ENCODE measurements at regions not wholly inside any gene's neighbourhood (a gene's known extent, or its start where the extent isn't known, plus 50 kb on each side); places are given as distances from the start of the nearest gene placed in this dataset.
"Not testable (repeated sequence)": the region's sequence is repeated elsewhere in the genome, so short reads cannot be mapped to it uniquely, and the experiment has no call there.

DNA sequence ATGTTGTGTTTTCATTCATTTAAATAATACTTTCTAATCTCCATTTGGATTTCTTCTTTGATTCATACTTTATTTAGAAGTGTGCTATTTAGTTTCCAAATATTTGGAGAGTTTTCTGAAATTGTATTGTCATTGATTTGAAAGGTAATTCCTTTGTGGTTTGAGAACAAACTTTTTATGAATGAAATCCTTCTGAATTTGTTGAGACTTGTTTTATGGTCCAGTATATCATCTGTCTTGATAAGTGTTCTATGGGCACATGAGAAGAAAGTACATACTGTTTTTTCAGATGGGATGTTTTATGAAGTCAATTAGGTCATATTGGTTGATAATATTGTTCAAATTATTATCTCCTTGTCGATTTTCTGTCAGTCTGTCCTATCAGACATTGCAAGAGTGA is 953.8 kb downstream of the NR2F1-AS1 start:
- H3K27me3 Mint-ChIP-seq = no peaks in the 10 kb centered on the region
- CTCF ChIA-PET = no interaction called here
- no peak for DNase-seq
- no peaks in the 10 kb centered on the region for H3K4me1 Mint-ChIP-seq
- H3K9me3 Mint-ChIP-seq = peaks cover 4% of the 10 kb centered on the region
- H3K36me3 Mint-ChIP-seq = no peaks in the 10 kb centered on the region
- no peak overlapping the region for H3K27ac Mint-ChIP-seq
- H3K4me3 Mint-ChIP-seq = no peak overlapping the region

DNA sequence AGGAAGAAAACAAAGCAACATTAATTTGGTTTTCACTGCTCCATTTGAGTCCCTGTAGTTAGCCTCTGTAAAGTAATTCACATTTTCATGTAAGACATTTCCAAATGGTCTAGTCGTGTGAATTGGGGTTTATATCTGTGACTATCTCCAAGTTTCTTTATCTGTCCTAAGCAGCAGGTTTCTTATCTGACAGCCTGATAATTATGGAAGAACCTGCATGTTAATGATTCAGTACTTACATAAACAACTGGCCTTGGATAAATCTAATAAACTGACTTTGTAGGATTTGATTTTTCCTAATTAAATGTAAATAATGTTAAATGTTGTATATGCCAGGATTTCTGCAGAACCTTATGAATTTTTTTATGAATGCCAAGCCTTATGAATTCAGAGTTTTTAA is 964.9 kb downstream of the NR2F1-AS1 start:
- Mint-ChIP-seq H3K36me3 (no peaks in the 10 kb centered on the region), H3K27me3 (no peaks in the 10 kb centered on the region), H3K27ac (no peak overlapping the region), H3K4me1 (no peaks in the 10 kb centered on the region), H3K4me3 (no peak overlapping the region), H3K9me3 (peaks cover 5% of the 10 kb centered on the region)
- no peak for DNase-seq
- CTCF ChIA-PET = no interaction called here

GRCh38 chr5:92613546-92613945 is 967.5 kb downstream of the NR2F1-AS1 start:
- CTCF ChIA-PET = no interaction called here

GRCh38 chr5:92610435-92610834 is 970.6 kb downstream of the NR2F1-AS1 start:
- H3K27me3 Mint-ChIP-seq, DNase-seq, H3K4me1 Mint-ChIP-seq, H3K36me3 Mint-ChIP-seq, CTCF ChIA-PET, H3K4me3 Mint-ChIP-seq, H3K9me3 Mint-ChIP-seq, H3K27ac Mint-ChIP-seq: not testable (repeated sequence)

More at GRCh38 chr5:92613546-92613945, 967.5 kb downstream of the NR2F1-AS1 start:
- no peak overlapping the region for H3K27ac Mint-ChIP-seq
- no peaks in the 10 kb centered on the region for H3K27me3 Mint-ChIP-seq
- no peaks in the 10 kb centered on the region for H3K36me3 Mint-ChIP-seq
- H3K9me3 Mint-ChIP-seq = peaks cover 1% of the 10 kb centered on the region
- no peak for DNase-seq
- H3K4me1 Mint-ChIP-seq = no peaks in the 10 kb centered on the region
- no peak overlapping the region for H3K4me3 Mint-ChIP-seq

DNA sequence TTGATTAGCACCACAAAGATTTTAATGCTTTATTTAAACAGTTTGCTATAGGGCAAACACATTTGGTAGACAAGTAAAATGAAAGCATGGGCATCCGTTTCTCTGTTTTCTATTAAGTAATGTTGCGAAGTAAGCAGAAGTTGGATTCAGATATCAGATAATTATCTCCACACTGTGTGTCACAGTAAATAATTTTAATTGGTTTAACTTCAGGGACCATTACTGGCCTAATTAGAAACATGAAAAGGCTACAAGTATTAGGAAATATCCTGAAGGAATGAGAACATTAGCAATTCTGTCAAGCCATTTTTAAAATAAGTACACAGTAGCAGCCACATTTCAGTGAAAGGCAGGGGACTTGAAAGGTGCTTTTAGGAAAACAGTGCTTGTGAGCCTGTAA is 975.4 kb downstream of the NR2F1-AS1 start:
- H3K9me3 Mint-ChIP-seq = peaks cover 5% of the 10 kb centered on the region
- no peak overlapping the region for H3K4me3 Mint-ChIP-seq
- H3K36me3 Mint-ChIP-seq = no peaks in the 10 kb centered on the region
- H3K4me1 Mint-ChIP-seq = no peaks in the 10 kb centered on the region
- CTCF ChIA-PET = no interaction called here
- no peak overlapping the region for H3K27ac Mint-ChIP-seq
- no peaks in the 10 kb centered on the region for H3K27me3 Mint-ChIP-seq
- DNase-seq = no peak

GRCh38 chr5:92599217-92599810 is 981.7 kb downstream of the NR2F1-AS1 start:
- no peaks in the 10 kb centered on the region for H3K27me3 Mint-ChIP-seq
- no peak for DNase-seq
- H3K4me3 Mint-ChIP-seq = no peak overlapping the region
- H3K27ac Mint-ChIP-seq = no peak overlapping the region
- H3K4me1 Mint-ChIP-seq = no peaks in the 10 kb centered on the region
- H3K36me3 Mint-ChIP-seq = no peaks in the 10 kb centered on the region
- CTCF ChIA-PET = no interaction called here
- H3K9me3 Mint-ChIP-seq = peaks cover 7% of the 10 kb centered on the region

DNA sequence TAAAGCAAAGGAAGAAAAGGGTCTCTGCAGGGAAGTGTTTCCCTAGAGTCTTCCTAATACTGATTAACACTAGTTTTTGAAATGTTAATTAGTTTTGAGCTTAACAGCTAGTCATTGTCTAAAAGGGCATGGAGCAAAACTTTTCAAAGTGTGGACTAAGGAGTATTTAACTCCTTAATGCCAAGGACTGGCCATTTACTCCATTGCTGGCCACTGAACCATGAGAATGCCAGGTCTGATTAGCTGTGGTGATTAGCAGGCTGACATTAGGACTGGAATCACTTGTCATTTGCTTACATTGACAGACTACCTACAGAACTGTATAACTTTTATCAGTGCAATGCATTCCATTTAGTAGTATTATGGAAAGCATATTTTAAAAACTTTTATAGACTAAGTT is 987.0 kb downstream of the NR2F1-AS1 start:
- no peak overlapping the region for H3K27ac Mint-ChIP-seq
- no peaks in the 10 kb centered on the region for H3K27me3 Mint-ChIP-seq
- CTCF ChIA-PET = no interaction called here
- no peak for DNase-seq
- no peaks in the 10 kb centered on the region for H3K36me3 Mint-ChIP-seq
- H3K4me3 Mint-ChIP-seq = no peak overlapping the region
- H3K4me1 Mint-ChIP-seq = no peaks in the 10 kb centered on the region
- H3K9me3 Mint-ChIP-seq = peaks cover 2% of the 10 kb centered on the region

GRCh38 chr5:92588876-92589275 is 992.1 kb downstream of the NR2F1-AS1 start:
- no peak for DNase-seq
- Mint-ChIP-seq H3K4me1 (no peaks in the 10 kb centered on the region), H3K36me3 (no peaks in the 10 kb centered on the region), H3K4me3 (no peak overlapping the region), H3K27ac (no peak overlapping the region), H3K9me3 (peaks cover 4% of the 10 kb centered on the region), H3K27me3 (no peaks in the 10 kb centered on the region)
- CTCF ChIA-PET = no interaction called here

DNA sequence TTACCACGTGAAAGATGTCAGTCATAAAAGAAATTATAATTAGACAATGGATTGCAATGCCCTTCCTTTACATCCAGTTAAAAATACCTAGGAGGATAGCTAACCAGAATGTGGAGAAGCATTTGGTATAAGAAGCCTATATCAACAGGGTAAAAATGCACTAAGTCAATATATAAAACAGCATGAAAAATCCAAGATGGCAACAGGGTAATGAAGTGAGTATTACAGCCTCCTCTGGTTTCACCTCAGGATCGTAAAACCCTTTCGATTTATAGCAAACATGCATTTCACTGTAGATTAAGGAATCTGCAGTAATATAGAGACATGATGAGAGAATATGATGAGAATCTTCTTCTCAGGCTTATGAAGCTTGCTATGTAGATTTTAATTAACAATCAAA is 999.3 kb downstream of the NR2F1-AS1 start:
- Mint-ChIP-seq H3K4me1 (no peaks in the 10 kb centered on the region), H3K36me3 (no peaks in the 10 kb centered on the region), H3K27ac (no peak overlapping the region), H3K9me3 (peaks cover 2% of the 10 kb centered on the region), H3K4me3 (no peak overlapping the region), H3K27me3 (no peaks in the 10 kb centered on the region)
- CTCF ChIA-PET = no interaction called here
- DNase-seq = no peak

DNA sequence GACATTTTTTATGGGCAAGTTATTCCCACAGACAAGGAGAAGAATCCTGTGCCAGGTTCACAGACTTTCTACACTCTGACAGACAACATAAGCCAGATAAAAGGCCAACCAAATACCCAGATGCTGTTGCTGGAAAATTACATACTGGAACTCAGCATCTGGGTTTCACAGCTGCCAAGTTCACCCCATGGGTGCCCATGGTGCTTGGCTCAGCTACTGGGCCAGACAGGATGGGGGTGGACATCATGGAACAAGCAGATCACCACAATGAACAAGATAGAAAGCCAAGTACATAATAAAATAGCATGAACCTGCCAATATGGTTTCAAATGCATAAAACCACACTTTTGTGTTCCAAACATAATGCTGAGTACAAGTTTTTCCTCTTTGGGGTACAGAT is 999.8 kb downstream of the NR2F1-AS1 start:
- Mint-ChIP-seq H3K36me3 (no peaks in the 10 kb centered on the region), H3K4me3 (no peak overlapping the region), H3K9me3 (peaks cover 2% of the 10 kb centered on the region), H3K27me3 (no peaks in the 10 kb centered on the region), H3K4me1 (no peaks in the 10 kb centered on the region), H3K27ac (no peak overlapping the region)
- DNase-seq = no peak
- CTCF ChIA-PET = no interaction called here

DNA sequence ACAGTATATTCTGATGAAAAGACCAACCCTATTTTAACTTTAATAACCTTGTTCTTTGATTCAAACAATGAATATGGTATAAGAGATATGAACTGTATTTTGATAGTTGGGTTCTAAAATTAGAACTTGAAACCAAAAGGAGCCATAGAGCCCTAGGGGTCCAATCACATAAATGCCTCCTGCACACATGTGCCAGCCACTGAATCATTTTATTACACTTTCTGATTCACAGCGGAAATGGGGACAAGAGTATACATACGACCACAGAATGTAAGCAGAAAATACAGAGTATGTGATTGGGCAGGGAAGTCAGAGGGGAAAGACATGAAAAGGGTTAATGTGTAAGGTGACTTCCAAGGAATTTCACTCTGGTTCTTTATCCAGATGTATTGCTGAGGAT is 1000.2 kb downstream of the NR2F1-AS1 start:
- CTCF ChIA-PET = no interaction called here
- no peak for DNase-seq
- H3K4me1 Mint-ChIP-seq = no peaks in the 10 kb centered on the region
- H3K27me3 Mint-ChIP-seq = no peaks in the 10 kb centered on the region
- H3K27ac Mint-ChIP-seq = no peak overlapping the region
- peaks cover 2% of the 10 kb centered on the region for H3K9me3 Mint-ChIP-seq
- no peak overlapping the region for H3K4me3 Mint-ChIP-seq
- no peaks in the 10 kb centered on the region for H3K36me3 Mint-ChIP-seq

- DNase-seq = no peak
- Mint-ChIP-seq H3K4me1 (no peaks in the 10 kb centered on the region), H3K36me3 (no peaks in the 10 kb centered on the region), H3K4me3 (no peak overlapping the region), H3K9me3 (no peaks in the 10 kb centered on the region), H3K27ac (no peak overlapping the region), H3K27me3 (no peaks in the 10 kb centered on the region)
- CTCF ChIA-PET = no interaction called here
Observed at GRCh38 chr5:92574023-92574422, 1007.0 kb downstream of the NR2F1-AS1 start.

GRCh38 chr5:92568522-92568921 is 1012.5 kb downstream of the NR2F1-AS1 start:
- DNase-seq = no peak
- H3K36me3 Mint-ChIP-seq = no peaks in the 10 kb centered on the region
- H3K27me3 Mint-ChIP-seq = no peaks in the 10 kb centered on the region
- H3K9me3 Mint-ChIP-seq = no peaks in the 10 kb centered on the region
- no peak overlapping the region for H3K27ac Mint-ChIP-seq
- CTCF ChIA-PET = no interaction called here
- no peaks in the 10 kb centered on the region for H3K4me1 Mint-ChIP-seq
- no peak overlapping the region for H3K4me3 Mint-ChIP-seq

DNA sequence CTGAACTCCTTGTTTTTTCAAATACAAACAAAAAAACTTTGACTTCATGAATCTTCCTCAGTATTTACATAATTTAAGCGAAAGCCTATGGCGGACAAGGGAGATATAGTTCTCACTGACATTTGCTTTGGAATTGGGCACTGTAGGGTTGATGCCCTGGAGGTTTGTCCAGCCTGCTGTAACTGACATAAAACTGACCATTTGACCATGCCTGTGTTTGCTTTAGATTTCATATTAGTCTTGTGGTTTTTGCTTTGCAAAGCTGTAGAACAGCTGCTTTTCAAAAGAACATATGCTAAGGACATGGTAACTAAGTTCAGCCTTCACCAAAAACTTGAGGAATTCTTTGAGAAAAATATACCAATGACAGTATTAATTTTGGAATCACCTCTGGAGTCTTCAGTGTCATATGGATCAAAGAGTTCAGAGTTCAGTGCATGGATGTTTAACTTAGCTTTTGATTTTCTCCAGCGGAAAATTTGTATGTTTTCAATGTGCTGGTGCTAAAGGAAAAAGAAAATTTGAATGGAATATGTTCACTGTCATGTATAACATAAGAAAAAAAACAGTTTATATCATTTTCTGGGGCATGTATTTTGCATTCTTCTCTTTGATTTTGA is 1013.1 kb downstream of the NR2F1-AS1 start:
- Mint-ChIP-seq H3K27ac (no peak overlapping the region), H3K27me3 (no peaks in the 10 kb centered on the region), H3K9me3 (no peaks in the 10 kb centered on the region), H3K4me1 (no peaks in the 10 kb centered on the region), H3K4me3 (no peak overlapping the region), H3K36me3 (no peaks in the 10 kb centered on the region)
- CTCF ChIA-PET = no interaction called here
- no peak for DNase-seq

- Mint-ChIP-seq H3K27me3 (no peaks in the 10 kb centered on the region), H3K4me3 (no peak overlapping the region), H3K9me3 (no peaks in the 10 kb centered on the region), H3K27ac (no peak overlapping the region), H3K4me1 (no peaks in the 10 kb centered on the region), H3K36me3 (no peaks in the 10 kb centered on the region)
- CTCF ChIA-PET = no interaction called here
- no peak for DNase-seq
Observed at GRCh38 chr5:92566113-92566786, 1014.8 kb downstream of the NR2F1-AS1 start.
